ENCODE measurements at regions not wholly inside any gene's neighbourhood (a gene's known extent, or its start where the extent isn't known, plus 50 kb on each side); places are given as distances from the start of the nearest gene placed in this dataset.
A peak's percentile ranks its signal among the peaks of the same experiment; 100 is the strongest.
"Not testable (repeated sequence)": the region's sequence is repeated elsewhere in the genome, so short reads cannot be mapped to it uniquely, and the experiment has no call there.

- not testable (repeated sequence) for H2BK5ac ChIP-seq (ENCODE audit: low read depth, low read length, poor library complexity, severe bottlenecking); H3K27ac ChIP-seq (ENCODE audit: low read length, poor library complexity, severe bottlenecking); H2AFZ ChIP-seq (ENCODE audit: low read depth, low read length); H3K9ac ChIP-seq (ENCODE audit: low read length); DNase-seq; H3K4me3 ChIP-seq (ENCODE audit: insufficient read depth in 1 of 2, low read depth in 1 of 2, low read length in 2 of 2); H2BK12ac ChIP-seq (ENCODE audit: low read length in 2 of 2); H2BK120ac ChIP-seq (ENCODE audit: low read depth, low read length); H3K36me3 ChIP-seq (ENCODE audit: control insufficient read depth in 1 of 2, insufficient read depth in 2 of 2, low read depth in 1 of 2, low read length in 2 of 2); H4K8ac ChIP-seq (ENCODE audit: low read length); H3K18ac ChIP-seq (ENCODE audit: low read depth in 1 of 2, low read length in 2 of 2); H2AK5ac ChIP-seq (ENCODE audit: low read length, severe bottlenecking); H3K14ac ChIP-seq (ENCODE audit: low read length in 2 of 2); H3K4me2 ChIP-seq (ENCODE audit: low read length, poor library complexity, severe bottlenecking); H3K9me3 ChIP-seq (ENCODE audit: control insufficient read depth, low read length); H3K4ac ChIP-seq (ENCODE audit: low read depth in 1 of 2, low read length in 2 of 2); H4K91ac ChIP-seq (ENCODE audit: low read length); H3K23ac ChIP-seq (ENCODE audit: low read length in 2 of 2); H3K27me3 ChIP-seq (ENCODE audit: control insufficient read depth in 1 of 2, insufficient read depth in 1 of 2, low read length in 2 of 2); H3K4me1 ChIP-seq (ENCODE audit: control insufficient read depth, insufficient read depth, low read depth, low read length); H2BK15ac ChIP-seq (ENCODE audit: low read depth, poor library complexity, severe bottlenecking)
- 97% methylated on average over 12 of the region's 50 CpGs for WGBS
- peaks cover 10% of the 10 kb centered on the region for H3K79me1 ChIP-seq (replicated peaks; ENCODE audit: low read length, poor library complexity, severe bottlenecking)
Observed at GRCh38 chr5:167858186-167858855, 433.1 kb upstream of the WWC1 start.

GRCh38 chr5:167861129-167861927 is 430.1 kb upstream of the WWC1 start:
- Histone ChIP-seq H3K4me3 (ENCODE audit: insufficient read depth in 1 of 2, low read depth in 1 of 2, low read length in 2 of 2) (no peak overlapping the region), H3K9me3 (ENCODE audit: control insufficient read depth, low read length) (peaks cover 4% of the 10 kb centered on the region), H4K91ac (ENCODE audit: low read length) (no peak overlapping the region), H3K4me2 (ENCODE audit: low read length, poor library complexity, severe bottlenecking) (no peak overlapping the region), H3K4me1 (ENCODE audit: control insufficient read depth, insufficient read depth, low read depth, low read length) (no peaks in the 10 kb centered on the region), H2BK5ac (ENCODE audit: low read depth, low read length, poor library complexity, severe bottlenecking) (no peak overlapping the region), H3K18ac (ENCODE audit: low read depth in 1 of 2, low read length in 2 of 2) (no peak overlapping the region), H3K79me1 (replicated peaks; ENCODE audit: low read length, poor library complexity, severe bottlenecking) (peaks cover 4% of the 10 kb centered on the region), H2BK15ac (ENCODE audit: low read depth, poor library complexity, severe bottlenecking) (no peak overlapping the region), H2AFZ (ENCODE audit: low read depth, low read length) (no peak overlapping the region), H3K36me3 (ENCODE audit: control insufficient read depth in 1 of 2, insufficient read depth in 2 of 2, low read depth in 1 of 2, low read length in 2 of 2) (peaks cover 0 to 5% of the 10 kb centered on the region in 2 experiments), H2BK120ac (ENCODE audit: low read depth, low read length) (no peak overlapping the region), H4K8ac (ENCODE audit: low read length) (no peak overlapping the region), H2BK12ac (ENCODE audit: low read length in 2 of 2) (no peak overlapping the region), H3K4ac (ENCODE audit: low read depth in 1 of 2, low read length in 2 of 2) (no peak overlapping the region), H3K9ac (ENCODE audit: low read length) (no peak overlapping the region), H3K23ac (ENCODE audit: low read length in 2 of 2) (no peak overlapping the region), H3K27ac (ENCODE audit: low read length, poor library complexity, severe bottlenecking) (no peak overlapping the region), H3K14ac (ENCODE audit: low read length in 2 of 2) (no peak overlapping the region), H2AK5ac (ENCODE audit: low read length, severe bottlenecking) (no peak overlapping the region), H3K27me3 (ENCODE audit: control insufficient read depth in 1 of 2, insufficient read depth in 1 of 2, low read length in 2 of 2) (no peaks in the 10 kb centered on the region)
- DNase-seq: peak; percentile 39
- 53% methylated on average over 14 of the region's 15 CpGs for WGBS

GRCh38 chr5:167861928-167862426 is 429.5 kb upstream of the WWC1 start:
- Histone ChIP-seq H3K36me3 (ENCODE audit: control insufficient read depth in 1 of 2, insufficient read depth in 2 of 2, low read depth in 1 of 2, low read length in 2 of 2) (peaks cover 0 to 5% of the 10 kb centered on the region in 2 experiments), H2BK12ac (ENCODE audit: low read length in 2 of 2) (no peak overlapping the region), H3K4me1 (ENCODE audit: control insufficient read depth, insufficient read depth, low read depth, low read length) (no peaks in the 10 kb centered on the region), H3K9ac (ENCODE audit: low read length) (no peak overlapping the region), H3K27me3 (ENCODE audit: control insufficient read depth in 1 of 2, insufficient read depth in 1 of 2, low read length in 2 of 2) (no peaks in the 10 kb centered on the region), H3K18ac (ENCODE audit: low read depth in 1 of 2, low read length in 2 of 2) (no peak overlapping the region), H4K91ac (ENCODE audit: low read length) (no peak overlapping the region), H3K23ac (ENCODE audit: low read length in 2 of 2) (no peak overlapping the region), H3K4me2 (ENCODE audit: low read length, poor library complexity, severe bottlenecking) (no peak overlapping the region), H2AFZ (ENCODE audit: low read depth, low read length) (no peak overlapping the region), H2BK5ac (ENCODE audit: low read depth, low read length, poor library complexity, severe bottlenecking) (no peak overlapping the region), H2BK15ac (ENCODE audit: low read depth, poor library complexity, severe bottlenecking) (no peak overlapping the region), H3K79me1 (replicated peaks; ENCODE audit: low read length, poor library complexity, severe bottlenecking) (peaks cover 4% of the 10 kb centered on the region), H3K9me3 (ENCODE audit: control insufficient read depth, low read length) (peaks cover 4% of the 10 kb centered on the region), H3K4ac (ENCODE audit: low read depth in 1 of 2, low read length in 2 of 2) (no peak overlapping the region), H3K14ac (ENCODE audit: low read length in 2 of 2) (no peak overlapping the region), H3K4me3 (ENCODE audit: insufficient read depth in 1 of 2, low read depth in 1 of 2, low read length in 2 of 2) (no peak overlapping the region), H2AK5ac (ENCODE audit: low read length, severe bottlenecking) (no peak overlapping the region), H3K27ac (ENCODE audit: low read length, poor library complexity, severe bottlenecking) (no peak overlapping the region), H2BK120ac (ENCODE audit: low read depth, low read length) (no peak overlapping the region), H4K8ac (ENCODE audit: low read length) (no peak overlapping the region)
- no peak for DNase-seq
- WGBS: 88% methylated on average over 2 of the region's 2 CpGs

- peaks cover 0 to 5% of the 10 kb centered on the region in 2 experiments for H3K36me3 ChIP-seq (ENCODE audit: control insufficient read depth in 1 of 2, insufficient read depth in 2 of 2, low read depth in 1 of 2, low read length in 2 of 2)
- no peak overlapping the region for H2AK5ac ChIP-seq (ENCODE audit: low read length, severe bottlenecking)
- H3K27ac ChIP-seq (ENCODE audit: low read length, poor library complexity, severe bottlenecking): no peak overlapping the region
- H2AFZ ChIP-seq (ENCODE audit: low read depth, low read length): no peak overlapping the region
- no peak overlapping the region for H4K8ac ChIP-seq (ENCODE audit: low read length)
- no peak overlapping the region for H2BK12ac ChIP-seq (ENCODE audit: low read length in 2 of 2)
- no peak overlapping the region for H2BK120ac ChIP-seq (ENCODE audit: low read depth, low read length)
- 80% methylated on average over 2 of the region's 2 CpGs for WGBS
- H2BK15ac ChIP-seq (ENCODE audit: low read depth, poor library complexity, severe bottlenecking): no peak overlapping the region
- H3K14ac ChIP-seq (ENCODE audit: low read length in 2 of 2): no peak overlapping the region
- no peak overlapping the region for H2BK5ac ChIP-seq (ENCODE audit: low read depth, low read length, poor library complexity, severe bottlenecking)
- no peak for DNase-seq
- no peak overlapping the region for H3K4me2 ChIP-seq (ENCODE audit: low read length, poor library complexity, severe bottlenecking)
- H3K9ac ChIP-seq (ENCODE audit: low read length): no peak overlapping the region
- no peak overlapping the region for H3K23ac ChIP-seq (ENCODE audit: low read length in 2 of 2)
- H4K91ac ChIP-seq (ENCODE audit: low read length): no peak overlapping the region
- H3K18ac ChIP-seq (ENCODE audit: low read depth in 1 of 2, low read length in 2 of 2): no peak overlapping the region
- peaks cover 4% of the 10 kb centered on the region for H3K9me3 ChIP-seq (ENCODE audit: control insufficient read depth, low read length)
- H3K27me3 ChIP-seq (ENCODE audit: control insufficient read depth in 1 of 2, insufficient read depth in 1 of 2, low read length in 2 of 2): no peaks in the 10 kb centered on the region
- no peak overlapping the region for H3K4me3 ChIP-seq (ENCODE audit: insufficient read depth in 1 of 2, low read depth in 1 of 2, low read length in 2 of 2)
- H3K79me1 ChIP-seq (replicated peaks; ENCODE audit: low read length, poor library complexity, severe bottlenecking): peaks cover 5% of the 10 kb centered on the region
- H3K4me1 ChIP-seq (ENCODE audit: control insufficient read depth, insufficient read depth, low read depth, low read length): no peaks in the 10 kb centered on the region
- no peak overlapping the region for H3K4ac ChIP-seq (ENCODE audit: low read depth in 1 of 2, low read length in 2 of 2)
Observed at GRCh38 chr5:167863883-167864282, 427.6 kb upstream of the WWC1 start.
